Kidney (tissue), 13 donors: ENCODE measurements at regions not wholly inside any gene's neighbourhood (a gene's known extent, or its start where the extent isn't known, plus 50 kb on each side); places are given as distances from the start of the nearest gene placed in this dataset.
"Not testable (repeated sequence)": the region's sequence is repeated elsewhere in the genome, so short reads cannot be mapped to it uniquely, and the experiment has no call there.

ENCODE experiments used
- DNase-seq, 5 donors: peaks; one replicate each; pipeline ENCODE4 v3.0.0-alpha.2; 2013 to 2020
- FAIRE-seq: peaks from 2 replicates; lab custom pipeline; 2012; peaks lifted over from hg19 to GRCh38; lab: Jason Lieb, UNC
- H3K27ac ChIP-seq, 2 donors: one replicate each; pipeline ENCODE4 v1.7.0; 2013; ENCODE audit warnings: low read depth in 2 of 2, low read length in 2 of 2, inconsistent platforms in 1 of 2
- H3K27me3 ChIP-seq: one replicate; pipeline ENCODE4 v1.7.1; 2013; ENCODE audit warnings: low read length, inconsistent platforms; ENCODE audit not compliant: control insufficient read depth, insufficient read depth
- H3K36me3 ChIP-seq, 3 donors: one replicate each; pipeline versions ENCODE4 v1.7.0 to v1.7.1; 2013; ENCODE audit warnings: low read length in 3 of 3, control low read depth in 1 of 3, inconsistent platforms in 1 of 3; ENCODE audit not compliant: insufficient read depth in 3 of 3, control insufficient read depth in 2 of 3
- H3K4me1 ChIP-seq, 3 donors: one replicate each; pipeline versions ENCODE4 v1.7.0 to v1.7.1; 2013; ENCODE audit warnings: low read length in 3 of 3, inconsistent platforms in 1 of 3, low read depth in 1 of 3; ENCODE audit not compliant: control insufficient read depth in 2 of 3, insufficient read depth in 2 of 3
- H3K4me3 ChIP-seq, 3 donors: one replicate each; pipeline versions ENCODE4 v1.7.0 to v1.8.1; 2013; ENCODE audit warnings: low read length in 3 of 3, control low read depth in 1 of 3, inconsistent platforms in 1 of 3
- H3K9ac ChIP-seq, 3 donors: one replicate each; pipeline versions ENCODE4 v1.7.0 to v1.7.1; 2013; ENCODE audit warnings: low read length in 3 of 3, control low read depth in 1 of 3, inconsistent platforms in 1 of 3
- H3K9me3 ChIP-seq, 3 donors: one replicate each; pipeline versions ENCODE4 v1.7.0 to v1.7.1; 2013; ENCODE audit warnings: low read length in 3 of 3, control low read depth in 1 of 3, inconsistent platforms in 1 of 3; ENCODE audit not compliant: control insufficient read depth in 2 of 3, insufficient read depth in 1 of 3
- CTCF ChIP-seq: IDR thresholded peaks from 3 replicates; pipeline ENCODE4 v1.5.1; 2012; ENCODE audit warnings: mild to moderate bottlenecking, moderate library complexity, borderline replicate concordance; ENCODE audit not compliant: insufficient read depth; ENCODE audit errors: extremely low read depth
- intact Hi-C: fragments of 100-400 bp; cut with DNase I; formaldehyde crosslinking; loops from one replicate; pipeline ENCODE4 v1.11.1; 2022
- donor health status: control.
- donor health status: control.
- donor health status: control.
- donor health status: control.
- donor health status: control.
- donor health status: DM: yes; HTN: yes; CAD: no.
- donor health status: Normal renal cell carcinoma (clear cell type).

GRCh38 chr18:54662986-54663385 lies 71.9 kb downstream of the DYNAP start:
- FAIRE-seq, result no peak

GRCh38 chr18:54669701-54670100 lies 78.7 kb downstream of the DYNAP start:
- not testable (repeated sequence) for H3K27me3 ChIP-seq, H3K27ac ChIP-seq, DNase-seq, H3K4me3 ChIP-seq, H3K9me3 ChIP-seq, H3K4me1 ChIP-seq, H3K9ac ChIP-seq, H3K36me3 ChIP-seq, FAIRE-seq
- intact Hi-C loops, result loop anchor here (10.0 kb wide), 1 partner anchor 315 kb away; no protein-coding TSS in a partner anchor

More at GRCh38 chr18:54662986-54663385, 71.9 kb downstream of the DYNAP start:
- no peak overlapping the region for H3K27ac ChIP-seq
- intact Hi-C loops, result no loop called here
- H3K9me3 ChIP-seq, result no peaks in the 10 kb centered on the region
- TF ChIP-seq CTCF, result no peak
- H3K9ac ChIP-seq, result no peak overlapping the region
- no peaks in the 10 kb centered on the region for H3K4me1 ChIP-seq
- no peak overlapping the region for H3K4me3 ChIP-seq
- H3K36me3 ChIP-seq, result no peaks in the 10 kb centered on the region
- DNase-seq, result no peak
- no peaks in the 10 kb centered on the region for H3K27me3 ChIP-seq

GRCh38 chr18:54671291-54671881 lies 80.3 kb downstream of the DYNAP start:
- H3K36me3 ChIP-seq, result no peaks in the 10 kb centered on the region
- intact Hi-C loops, result loop anchor here (10.0 kb wide), 1 partner anchor 313 kb away; no protein-coding TSS in a partner anchor
- FAIRE-seq (peak; percentile 96), DNase-seq (peak in 2 of 5 donors; percentile 40 to 50)
- no peak overlapping the region for H3K27ac ChIP-seq
- no peaks in the 10 kb centered on the region for H3K4me1 ChIP-seq
- TF ChIP-seq CTCF, result peak; percentile 44
- no peak overlapping the region for H3K4me3 ChIP-seq
- H3K9ac ChIP-seq, result no peak overlapping the region
- no peaks in the 10 kb centered on the region for H3K27me3 ChIP-seq
- peaks cover 0 to 3% (median 0%) of the 10 kb centered on the region in 3 donors for H3K9me3 ChIP-seq

GRCh38 chr18:54672109-54672508 lies 81.1 kb downstream of the DYNAP start:
- Histone ChIP-seq H3K9ac (no peak overlapping the region), H3K4me3 (no peak overlapping the region), H3K9me3 (peaks cover 0 to 5% (median 0%) of the 10 kb centered on the region in 3 donors), H3K27ac (no peak overlapping the region), H3K27me3 (no peaks in the 10 kb centered on the region), H3K36me3 (no peaks in the 10 kb centered on the region), H3K4me1 (no peaks in the 10 kb centered on the region)
- no peak for FAIRE-seq
- TF ChIP-seq CTCF, result no peak
- no peak for DNase-seq
- intact Hi-C loops, result loop anchor here (10.0 kb wide), 1 partner anchor 313 kb away; no protein-coding TSS in a partner anchor
